GM19463 (cell line): ENCODE measurements at regions not wholly inside any gene's neighbourhood (a gene's known extent, or its start where the extent isn't known, plus 50 kb on each side); places are given as distances from the start of the nearest gene placed in this dataset.

Experiments
- ATAC-seq: cut with Tn5 transposase; IDR thresholded peaks from one replicate; pipeline ENCODE4 v1.9.1; 2021; ENCODE audit warnings: mild to moderate bottlenecking, moderate library complexity; ENCODE audit not compliant: unreplicated experiment

DNA sequence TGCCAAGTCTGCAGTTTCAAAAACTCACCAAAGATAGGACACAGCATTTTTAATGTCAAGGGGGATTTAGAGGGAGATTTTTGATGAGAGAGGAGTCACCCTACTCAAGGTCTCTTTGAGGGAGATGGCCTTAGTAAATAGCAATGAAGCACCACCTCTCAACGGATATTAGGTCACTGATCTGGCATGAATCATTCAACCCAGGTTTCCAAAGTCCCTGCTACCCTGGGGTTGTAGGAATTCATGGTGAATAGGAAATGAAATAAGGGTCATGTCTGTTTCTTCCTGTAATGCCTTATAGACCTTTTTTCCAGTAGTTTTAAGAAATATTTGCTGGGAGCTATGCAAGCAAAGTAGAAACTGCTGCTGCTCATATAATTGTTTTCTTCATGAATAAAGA, 2154.9 kb downstream of the LRRC4C start:
- no peak for ATAC-seq

- no peak for ATAC-seq
Observed at GRCh38 chr11:39294648-39295047, 2164.8 kb downstream of the LRRC4C start.

- ATAC-seq = no peak
Observed at GRCh38 chr11:39288011-39288410, 2171.4 kb downstream of the LRRC4C start.

DNA sequence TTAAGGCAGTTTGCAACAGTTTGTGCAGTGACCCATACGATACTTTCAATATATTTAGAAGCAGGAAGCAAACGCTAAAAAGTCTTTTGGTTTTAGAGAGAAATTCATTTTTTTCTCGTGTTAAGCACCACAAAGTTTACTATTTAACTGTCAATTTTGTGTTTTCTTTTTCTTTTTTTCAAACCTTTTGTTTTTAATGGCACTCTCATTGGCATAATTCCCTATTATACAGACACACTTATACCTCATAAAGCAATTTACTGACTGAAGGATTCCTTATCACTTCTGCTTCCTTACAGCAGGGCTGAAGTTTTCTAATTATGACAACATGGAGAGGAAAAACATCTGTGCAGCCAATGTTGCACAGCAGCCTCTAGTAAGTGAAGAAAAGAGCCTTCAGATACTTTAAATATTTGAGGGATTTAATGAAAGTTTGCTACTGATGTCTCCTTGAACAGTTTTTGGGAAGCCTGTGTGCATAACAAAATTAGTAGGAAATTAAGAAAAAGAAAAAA, 2191.2 kb downstream of the LRRC4C start:
- ATAC-seq = no peak

- no peak for ATAC-seq
Observed at GRCh38 chr11:39255648-39256047, 2203.8 kb downstream of the LRRC4C start.

DNA sequence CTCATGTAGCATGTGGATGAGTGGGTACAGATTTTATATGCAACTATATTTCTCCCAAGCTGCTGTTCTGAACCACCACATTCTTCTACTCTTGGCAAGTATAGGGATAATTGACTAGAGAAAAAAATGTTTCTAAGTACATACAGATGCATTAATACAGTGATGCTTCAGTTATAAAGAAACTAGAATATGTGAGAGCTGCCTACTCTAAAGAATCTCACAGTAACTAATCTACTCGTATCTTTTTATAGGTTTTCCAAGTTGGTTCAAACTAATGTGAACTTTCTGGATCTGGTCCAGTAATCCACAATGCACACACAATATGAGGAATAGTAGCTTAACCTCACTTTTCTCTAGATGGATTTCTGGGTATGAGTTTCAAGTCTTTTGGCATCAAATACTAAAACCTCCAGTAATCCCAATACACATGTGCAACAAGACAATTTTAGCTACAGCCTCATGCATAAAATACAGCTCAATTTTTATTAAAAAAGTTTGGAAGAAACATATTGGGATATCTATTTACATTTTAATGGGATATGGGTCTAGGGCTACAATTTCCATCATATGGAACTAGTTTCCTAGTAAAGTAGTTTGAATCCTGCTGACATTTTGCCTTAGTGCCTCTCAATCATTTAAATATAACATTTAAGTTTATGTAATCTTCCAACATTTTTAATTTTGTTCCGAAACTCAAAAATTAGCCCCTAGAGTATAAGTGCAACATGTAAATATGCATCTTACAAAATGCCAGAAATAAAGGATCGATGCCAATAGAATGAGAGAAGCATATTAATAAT, 2209.7 kb downstream of the LRRC4C start:
- ATAC-seq = no peak

GRCh38 chr11:39247570-39248137, 2211.8 kb downstream of the LRRC4C start:
- ATAC-seq = no peak

DNA sequence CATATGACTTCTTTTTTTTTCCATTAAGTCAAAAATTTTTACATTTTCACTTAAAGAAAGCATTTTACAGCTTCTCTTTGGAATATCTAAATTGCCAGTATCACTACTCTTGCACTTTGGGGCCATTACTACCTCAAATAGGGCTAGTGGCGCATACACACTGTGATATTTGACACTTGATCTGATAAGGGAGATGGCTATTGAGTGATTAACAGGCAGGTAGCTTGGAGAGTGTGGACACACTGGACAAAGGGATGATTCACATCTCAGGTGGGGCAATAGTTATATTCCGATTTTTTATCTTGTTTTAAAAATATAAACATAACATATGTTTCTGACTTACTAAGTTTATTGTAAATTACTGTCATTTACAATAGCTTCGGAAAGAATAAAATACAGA, 2219.9 kb downstream of the LRRC4C start:
- ATAC-seq = no peak

DNA sequence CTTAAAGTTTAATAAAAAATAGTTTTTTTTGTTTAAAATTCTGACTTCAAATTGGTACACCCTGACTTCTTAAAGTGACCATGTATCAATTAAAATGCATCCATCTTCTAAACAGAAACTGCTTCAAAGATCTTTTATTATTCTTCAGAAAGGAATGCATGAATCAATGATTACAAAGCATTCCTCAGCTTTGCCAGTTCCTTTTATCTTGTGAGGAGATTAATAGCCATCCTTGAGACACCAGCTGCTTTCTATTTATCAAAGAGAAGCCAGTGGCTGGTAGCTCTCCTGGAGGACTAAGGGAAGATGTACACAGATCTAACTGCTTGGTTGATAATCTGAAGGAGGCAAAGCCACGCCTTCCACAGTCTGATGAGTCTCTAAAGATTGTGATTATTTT, 2222.5 kb downstream of the LRRC4C start:
- ATAC-seq = no peak

DNA sequence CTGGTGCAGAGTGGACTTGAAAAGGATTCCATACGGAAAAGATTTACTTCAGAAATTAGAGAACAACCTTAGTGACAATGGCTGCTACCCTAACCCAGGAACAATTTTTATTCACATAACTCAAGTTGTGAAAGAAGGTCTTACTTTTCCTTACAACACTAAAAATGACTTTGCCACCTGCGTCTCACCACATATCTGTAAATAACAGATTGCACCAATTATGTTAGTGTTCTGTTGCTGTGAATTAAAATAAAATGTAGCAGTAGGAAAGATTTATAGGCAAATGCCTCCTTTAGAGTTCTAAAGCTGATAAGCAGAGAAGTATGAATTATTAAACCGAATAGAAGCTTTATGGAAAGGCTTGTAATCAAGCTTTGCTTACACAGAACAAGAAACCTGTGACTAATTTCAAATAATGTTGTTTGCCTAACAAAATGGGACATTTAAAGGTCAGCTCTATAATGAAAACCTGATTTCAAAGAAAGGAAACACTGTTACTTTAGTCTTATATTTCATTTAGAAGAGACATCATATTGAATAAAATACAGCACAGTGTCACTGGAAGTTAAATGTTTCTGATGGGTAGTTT, 2237.8 kb downstream of the LRRC4C start:
- no peak for ATAC-seq

DNA sequence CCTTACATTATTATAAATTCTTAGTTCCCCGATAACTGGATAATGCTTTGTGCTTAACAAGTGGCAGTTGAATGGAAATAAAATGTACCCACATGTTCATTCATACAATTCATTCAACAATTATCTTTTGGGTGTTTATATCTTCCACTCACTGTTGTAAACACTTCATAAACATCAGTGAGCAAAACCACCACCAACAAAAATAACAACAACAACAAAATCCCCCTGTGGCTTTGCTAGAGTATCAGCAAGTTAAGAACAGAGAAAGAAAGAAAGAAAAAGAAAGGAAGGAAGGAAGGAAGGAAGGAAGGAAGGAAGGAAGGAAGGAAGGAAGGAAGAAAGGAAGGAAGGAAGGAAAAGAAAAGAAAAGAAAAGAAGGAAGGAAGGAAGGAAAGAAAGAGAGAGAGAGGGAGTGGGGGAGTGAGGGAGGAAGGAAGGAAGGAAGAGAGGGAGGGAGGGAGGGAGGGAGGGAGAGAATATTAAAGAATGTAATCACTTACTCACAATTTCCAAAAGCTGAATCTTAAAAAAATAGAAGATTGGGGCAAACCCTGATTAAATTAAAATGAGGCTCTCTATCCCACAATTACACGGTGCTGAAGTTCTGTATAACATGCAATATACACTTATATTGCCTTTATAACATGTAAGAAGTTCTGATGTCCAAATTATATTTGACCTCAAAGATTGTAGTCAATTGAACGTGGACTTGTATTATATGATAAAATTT, 2238.8 kb downstream of the LRRC4C start:
- ATAC-seq = no peak

GRCh38 chr11:39220069-39220468, 2239.4 kb downstream of the LRRC4C start:
- no peak for ATAC-seq

GRCh38 chr11:39209981-39210380, 2249.5 kb downstream of the LRRC4C start:
- no peak for ATAC-seq

DNA sequence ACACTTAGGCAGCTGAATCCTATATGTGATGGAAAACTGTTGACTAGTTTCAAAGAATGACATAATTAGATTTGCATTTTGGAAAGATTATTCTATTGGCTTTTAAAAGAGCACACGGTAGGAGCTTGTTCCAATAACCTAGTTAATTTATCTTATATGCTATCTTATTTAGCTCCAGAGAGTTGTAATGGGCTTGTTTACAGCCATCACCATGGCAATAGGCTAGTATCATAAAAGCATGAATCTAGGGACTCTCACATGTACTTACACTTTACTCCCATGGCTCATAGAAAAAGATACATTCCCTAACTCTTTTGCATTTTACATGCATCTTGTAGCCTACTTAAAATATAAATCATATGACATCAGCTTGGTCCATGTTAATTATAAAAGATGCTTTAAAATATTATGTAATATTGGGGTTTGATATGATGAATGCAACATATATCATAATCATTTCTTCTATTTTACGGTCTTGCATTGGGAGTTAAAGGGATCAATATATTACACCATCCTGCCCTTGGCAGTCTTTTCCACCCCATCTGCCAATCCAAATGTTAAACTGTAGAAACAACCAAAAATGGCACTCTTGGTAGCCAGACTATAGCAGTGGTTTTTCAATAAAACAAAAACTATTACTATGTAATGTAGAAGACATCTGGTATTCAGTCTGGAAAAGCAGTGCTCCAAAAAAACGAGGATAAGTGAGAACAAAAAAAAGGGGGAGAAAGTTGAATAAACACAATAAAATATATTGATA, 2254.0 kb downstream of the LRRC4C start:
- no peak for ATAC-seq

- ATAC-seq = no peak
Observed at GRCh38 chr11:39192671-39193070, 2266.8 kb downstream of the LRRC4C start.

- ATAC-seq = no peak
Observed at GRCh38 chr11:39190751-39191150, 2268.7 kb downstream of the LRRC4C start.

DNA sequence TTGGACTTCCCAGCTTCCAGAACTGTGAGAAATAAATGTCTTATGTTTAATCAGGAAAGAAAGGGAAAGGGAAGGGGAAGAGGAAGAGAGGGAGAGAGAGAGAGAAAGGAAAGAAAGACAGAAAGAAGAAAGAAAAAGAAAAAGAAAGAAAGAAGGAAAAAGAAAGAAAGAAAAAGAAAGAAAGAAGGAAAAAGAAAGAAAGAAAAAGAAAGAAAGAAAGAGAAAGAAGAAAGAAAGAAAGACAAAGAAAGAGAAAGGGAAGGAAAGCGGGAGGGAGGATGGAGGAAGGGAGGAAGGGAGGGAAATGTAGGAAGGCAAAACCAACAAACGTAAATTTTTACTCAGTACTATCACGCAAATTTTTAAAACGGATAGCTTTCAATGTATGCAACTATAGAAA, 2281.8 kb downstream of the LRRC4C start:
- ATAC-seq = no peak

GRCh38 chr11:39174965-39175364, 2284.5 kb downstream of the LRRC4C start:
- no peak for ATAC-seq

DNA sequence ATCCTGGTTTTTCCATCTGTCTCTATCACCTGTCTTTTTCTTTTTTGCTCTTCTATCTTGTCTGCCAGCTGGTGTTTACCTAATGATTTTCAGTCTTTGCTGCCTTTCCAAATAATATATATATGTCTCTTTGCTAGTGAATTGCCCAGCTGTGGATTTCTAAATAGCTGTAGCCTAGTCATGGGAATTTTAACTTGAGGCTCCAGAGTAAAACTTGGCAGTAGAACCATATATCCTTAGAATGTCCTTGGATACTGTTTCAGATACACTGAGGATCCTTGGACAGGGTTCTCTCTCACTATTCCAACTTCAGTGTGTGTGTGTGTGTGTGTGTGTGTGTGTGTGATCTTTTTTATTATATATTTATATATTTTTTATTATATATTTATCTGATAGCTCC, 2285.3 kb downstream of the LRRC4C start:
- ATAC-seq = no peak

- ATAC-seq = no peak
Observed at GRCh38 chr11:39165021-39165420, 2294.4 kb downstream of the LRRC4C start.

GRCh38 chr11:39149214-39149613, 2310.2 kb downstream of the LRRC4C start:
- no peak for ATAC-seq
